NCI-H1092 treated with DMSO at 0.1 percent for 48 hours (cell line): ENCODE measurements at regions not wholly inside any gene's neighbourhood (a gene's known extent, or its start where the extent isn't known, plus 50 kb on each side); places are given as distances from the start of the nearest gene placed in this dataset.

ENCODE experiments used
- DNase-seq: peaks from one replicate; lab custom pipeline; 2025; lab: John Stamatoyannopoulos, UW

- no peak for DNase-seq
Observed at GRCh38 chr18:11316546-11316945, 167.2 kb upstream of the PIEZO2 start.

- no peak for DNase-seq
Observed at GRCh38 chr18:11310476-11311086, 161.2 kb upstream of the PIEZO2 start.

DNA sequence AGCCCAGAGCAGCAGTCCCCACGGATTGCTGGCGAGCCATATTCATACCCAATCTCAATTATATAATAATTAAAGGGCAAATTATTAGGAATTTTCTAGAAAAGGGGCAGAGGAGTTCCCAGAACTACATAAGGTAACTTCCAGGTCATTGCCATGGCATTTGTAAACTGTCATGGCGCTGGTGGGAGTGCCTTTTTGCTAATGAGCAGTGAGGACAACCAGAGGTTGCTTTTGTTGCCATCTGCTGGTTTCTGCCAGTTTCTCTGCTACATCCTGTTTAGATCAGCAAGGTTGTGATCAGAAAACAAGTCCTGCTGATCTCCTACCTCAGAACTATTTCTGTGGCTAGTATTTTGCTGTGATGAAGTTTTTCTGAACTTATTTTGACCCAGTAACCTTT lies 159.8 kb upstream of the PIEZO2 start:
- no peak for DNase-seq

DNA sequence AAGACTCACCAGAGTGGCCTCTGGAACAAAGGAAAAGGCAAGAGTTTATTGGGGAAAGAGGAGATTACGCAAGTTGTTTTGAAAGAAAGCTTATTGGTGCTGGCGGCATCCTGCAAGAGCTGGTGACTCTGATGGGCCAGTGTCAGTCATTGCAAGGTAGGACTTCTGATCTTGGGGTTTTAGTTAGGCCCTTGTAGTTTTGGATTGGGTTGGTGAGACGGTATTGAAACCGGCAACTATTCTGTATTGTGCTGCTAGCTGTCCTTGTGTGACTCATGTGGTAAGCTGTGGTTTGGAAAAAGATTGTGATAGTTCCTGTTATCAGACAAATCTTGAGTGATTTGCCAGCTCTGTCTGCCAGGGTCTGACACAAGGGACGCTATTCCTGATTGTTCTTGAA lies 159.1 kb upstream of the PIEZO2 start:
- no peak for DNase-seq

DNA sequence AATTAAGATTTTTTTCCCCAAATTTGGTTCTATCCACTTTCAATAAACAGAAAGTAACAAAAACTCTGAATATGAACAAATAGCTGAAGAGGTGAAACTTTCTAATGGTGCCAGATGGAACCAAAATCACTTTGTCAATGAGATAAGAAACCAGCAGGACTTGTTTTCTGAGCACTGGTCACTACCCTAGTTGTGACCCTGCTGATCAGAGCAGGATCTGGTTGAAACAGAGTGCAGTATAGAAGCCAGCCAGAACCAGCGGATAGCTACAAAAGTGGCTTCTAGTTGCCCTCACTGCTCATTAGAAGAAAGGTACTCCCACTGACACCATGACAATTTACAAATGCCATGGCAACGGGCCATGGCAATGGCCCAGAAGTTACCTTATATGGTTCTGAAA lies 158.3 kb upstream of the PIEZO2 start:
- DNase-seq, result no peak

- no peak for DNase-seq
Observed at GRCh38 chr18:11305507-11305906, 156.1 kb upstream of the PIEZO2 start.

DNA sequence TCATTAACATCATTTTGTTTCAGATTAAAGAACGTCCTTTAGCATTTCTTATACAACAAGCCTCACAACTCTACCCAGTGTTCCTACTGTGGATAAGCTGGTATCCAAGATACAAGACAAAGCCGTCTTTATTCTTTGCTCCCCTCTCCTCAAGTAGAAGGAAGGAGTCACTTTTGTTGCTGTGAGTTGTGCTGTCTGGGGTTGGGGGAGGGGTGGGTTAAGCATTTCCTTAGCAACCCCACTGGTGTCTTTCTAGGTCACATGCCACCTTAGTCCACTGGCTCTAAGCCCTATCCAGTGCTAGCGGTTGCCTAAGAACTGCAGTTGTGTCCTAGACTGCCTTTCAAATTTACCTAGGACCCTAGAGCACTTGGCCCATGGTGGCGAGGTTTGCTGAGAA lies 155.6 kb upstream of the PIEZO2 start:
- no peak for DNase-seq

DNA sequence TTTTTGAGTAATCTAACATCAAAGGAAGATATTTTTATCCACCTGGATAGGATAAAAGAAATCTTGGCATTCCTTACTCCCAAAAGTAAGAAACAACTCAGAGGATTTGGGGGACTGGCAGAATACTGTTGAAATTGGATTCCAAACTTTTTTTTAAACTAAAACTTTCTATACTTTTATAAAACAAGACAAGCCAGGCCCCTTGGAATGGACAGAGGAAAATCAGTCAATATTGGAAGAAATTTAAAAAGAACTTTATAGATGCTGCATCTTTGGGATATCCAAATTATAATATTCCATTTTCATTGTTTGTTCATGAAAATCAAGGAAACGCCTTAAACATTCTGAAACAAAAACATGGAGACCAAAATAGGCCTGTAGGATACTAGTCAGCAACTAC lies 147.6 kb upstream of the PIEZO2 start:
- DNase-seq, result no peak

DNA sequence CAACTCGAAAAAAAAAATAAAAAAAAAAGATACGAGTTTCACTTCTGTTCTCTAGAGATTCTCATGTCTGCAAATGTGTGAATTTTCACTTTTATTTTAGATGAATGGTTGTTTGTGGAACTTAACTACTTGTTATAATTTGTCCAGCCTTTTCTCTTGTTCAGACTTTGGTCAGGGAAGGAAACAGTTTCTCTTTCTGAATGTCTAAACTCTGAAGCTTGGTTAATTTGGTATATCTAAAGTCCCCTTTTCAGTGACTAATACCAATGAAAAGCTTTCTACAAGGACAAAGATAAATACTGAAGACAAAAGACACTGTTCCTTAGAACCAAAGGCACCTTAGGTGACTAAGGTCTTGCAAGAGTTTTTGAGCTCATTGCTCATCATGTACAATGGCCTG lies 144.4 kb upstream of the PIEZO2 start:
- no peak for DNase-seq

DNA sequence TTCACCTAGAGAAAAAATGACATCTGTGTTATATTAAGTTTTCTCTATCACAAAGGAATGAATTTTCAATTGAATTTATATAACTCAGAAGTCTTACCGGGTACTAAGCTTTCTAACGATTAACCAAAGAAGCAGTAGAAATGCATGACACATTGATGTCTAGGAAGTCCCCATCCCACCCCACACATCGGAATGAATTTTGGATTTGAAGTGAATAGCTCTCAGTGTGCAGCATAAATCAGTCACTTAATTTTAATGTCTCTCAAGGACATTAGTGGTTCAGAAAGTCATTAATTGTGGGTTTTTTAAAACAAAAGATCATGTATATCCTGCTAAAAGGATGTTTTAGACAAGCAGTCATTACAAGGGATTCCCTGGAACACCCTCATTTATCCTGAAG lies 141.4 kb upstream of the PIEZO2 start:
- no peak for DNase-seq

GRCh38 chr18:11289248-11289647 lies 139.9 kb upstream of the PIEZO2 start:
- no peak for DNase-seq

DNA sequence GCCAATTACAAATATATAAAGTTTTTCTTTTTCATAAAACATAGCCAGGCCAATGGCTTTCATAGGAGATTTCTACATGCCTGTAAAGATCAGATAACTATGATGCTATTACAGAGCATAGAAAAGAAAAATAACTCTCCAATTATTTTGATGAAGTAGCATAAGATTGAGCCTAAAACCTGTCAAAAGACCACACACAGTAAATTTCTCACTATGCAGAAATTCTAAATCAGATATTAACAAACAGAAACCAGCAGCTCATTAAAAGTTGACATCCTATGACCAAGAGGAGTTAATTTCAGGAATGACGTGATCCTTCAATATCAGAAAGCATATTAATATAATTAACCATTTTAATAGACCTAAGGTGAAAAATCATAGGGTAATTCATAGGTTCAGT lies 139.0 kb upstream of the PIEZO2 start:
- DNase-seq, result no peak

- no peak for DNase-seq
Observed at GRCh38 chr18:11286431-11286830, 137.1 kb upstream of the PIEZO2 start.

- DNase-seq, result no peak
Observed at GRCh38 chr18:11284811-11285210, 135.4 kb upstream of the PIEZO2 start.

DNA sequence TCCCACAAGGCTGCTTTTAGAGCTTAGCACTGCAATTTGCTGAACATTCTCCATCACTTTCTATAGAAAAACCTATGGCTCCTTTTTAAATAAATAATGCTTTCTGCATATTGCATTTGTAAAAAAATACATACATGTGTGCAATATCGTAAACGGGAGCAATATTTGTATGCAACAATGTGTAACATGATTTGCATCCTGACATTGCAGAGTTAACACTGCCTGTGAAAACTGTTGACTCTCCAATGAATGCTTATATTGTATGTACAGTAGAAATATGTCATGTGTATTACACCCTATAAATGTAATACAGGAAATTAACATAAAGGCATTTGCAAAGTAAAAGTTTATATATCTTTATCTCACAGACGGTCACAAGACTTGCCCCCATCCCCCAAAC lies 135.0 kb upstream of the PIEZO2 start:
- no peak for DNase-seq

DNA sequence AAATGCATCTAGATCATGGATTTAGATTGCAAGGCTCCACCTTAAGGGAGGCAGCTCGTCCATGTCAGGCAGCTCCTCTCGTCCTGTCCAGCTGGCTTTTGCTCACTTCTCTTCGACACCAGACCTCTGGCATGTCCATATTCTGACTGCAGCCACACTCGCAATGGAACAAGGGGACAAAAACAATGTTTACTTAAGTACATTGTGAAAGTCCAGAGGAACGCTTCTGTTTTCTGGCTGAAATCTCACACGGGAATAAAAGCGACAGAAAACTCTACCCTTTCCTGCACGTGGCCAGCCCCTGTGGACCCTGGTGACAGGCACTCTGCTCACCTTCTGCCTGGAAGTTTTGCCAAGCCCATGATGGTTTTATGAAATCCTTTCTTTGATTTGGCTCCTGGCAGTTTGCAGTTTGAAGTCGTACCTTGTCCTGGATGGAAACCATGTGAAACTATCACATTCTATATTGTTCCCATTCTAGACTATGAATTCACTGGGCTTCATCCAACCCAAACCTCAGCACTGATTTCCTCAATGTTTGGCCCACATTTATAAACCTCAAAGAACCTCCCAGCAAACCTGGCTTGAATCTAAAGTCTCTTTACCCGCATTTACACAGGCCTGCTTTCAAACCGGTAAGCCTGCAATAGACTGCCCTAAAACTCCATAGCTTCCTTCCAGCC lies 134.3 kb upstream of the PIEZO2 start:
- no peak for DNase-seq

DNA sequence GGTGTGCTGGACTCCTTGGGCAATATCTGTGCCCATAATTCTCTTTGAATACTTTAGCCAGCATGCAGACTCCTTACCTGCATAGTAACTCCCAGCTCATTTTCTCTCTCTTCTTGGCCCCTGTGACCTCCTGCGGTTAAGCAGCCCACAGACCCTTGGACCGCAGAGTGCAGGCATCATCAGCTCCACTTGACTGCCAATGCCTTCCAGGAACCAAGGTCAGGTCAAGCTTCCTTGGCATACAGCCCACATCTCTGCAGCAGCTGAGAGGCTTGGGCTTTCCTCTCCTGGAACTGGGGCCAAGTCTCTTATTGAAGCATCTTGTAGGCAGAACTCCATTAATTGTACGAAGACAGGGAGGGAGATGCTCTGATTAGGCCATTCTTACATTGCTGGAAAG lies 130.1 kb upstream of the PIEZO2 start:
- DNase-seq, result no peak

DNA sequence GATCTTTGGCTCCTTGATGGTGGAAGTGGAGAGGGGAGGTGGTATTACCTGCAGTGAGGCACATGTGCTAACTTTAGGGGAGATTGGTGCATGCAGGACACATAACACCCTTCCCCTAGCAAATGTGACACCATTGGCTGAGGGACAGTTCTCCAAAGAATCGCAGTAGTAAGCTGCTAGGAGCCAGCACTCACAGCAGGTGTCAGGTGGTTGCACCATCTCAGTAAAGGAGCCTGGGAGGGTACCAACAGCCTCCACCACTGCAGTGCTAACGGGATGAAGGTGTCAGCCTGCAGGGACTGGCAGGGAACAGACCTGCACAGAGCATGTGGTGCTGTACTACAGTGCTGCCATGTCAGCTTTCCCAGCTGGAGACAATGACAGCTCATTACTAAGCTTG lies 127.3 kb upstream of the PIEZO2 start:
- no peak for DNase-seq

- DNase-seq, result no peak
Observed at GRCh38 chr18:11274144-11274794, 124.9 kb upstream of the PIEZO2 start.

GRCh38 chr18:11272516-11272915 lies 123.1 kb upstream of the PIEZO2 start:
- no peak for DNase-seq

DNA sequence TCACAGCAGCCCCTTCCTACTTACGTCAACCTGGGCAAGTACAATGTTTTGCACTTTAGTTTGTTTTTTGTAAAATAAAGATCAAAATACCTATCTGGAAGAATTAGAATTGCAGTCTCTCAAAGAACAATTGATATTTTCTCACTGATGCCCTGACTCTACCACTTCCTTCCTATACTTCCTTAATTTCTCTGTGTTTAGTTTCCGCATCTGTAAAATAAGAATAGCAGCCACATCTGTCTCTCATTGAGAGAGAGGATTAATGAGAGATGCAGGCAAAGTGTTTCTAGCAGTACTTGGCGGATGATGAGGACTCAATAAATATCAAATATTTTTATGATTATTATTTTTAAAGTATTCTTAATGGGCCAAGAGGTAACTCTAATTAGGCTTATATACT lies 122.6 kb upstream of the PIEZO2 start:
- DNase-seq, result no peak

GRCh38 chr18:11269257-11269656 lies 119.9 kb upstream of the PIEZO2 start:
- DNase-seq, result no peak

GRCh38 chr18:11268741-11269233 lies 119.4 kb upstream of the PIEZO2 start:
- DNase-seq, result no peak

DNA sequence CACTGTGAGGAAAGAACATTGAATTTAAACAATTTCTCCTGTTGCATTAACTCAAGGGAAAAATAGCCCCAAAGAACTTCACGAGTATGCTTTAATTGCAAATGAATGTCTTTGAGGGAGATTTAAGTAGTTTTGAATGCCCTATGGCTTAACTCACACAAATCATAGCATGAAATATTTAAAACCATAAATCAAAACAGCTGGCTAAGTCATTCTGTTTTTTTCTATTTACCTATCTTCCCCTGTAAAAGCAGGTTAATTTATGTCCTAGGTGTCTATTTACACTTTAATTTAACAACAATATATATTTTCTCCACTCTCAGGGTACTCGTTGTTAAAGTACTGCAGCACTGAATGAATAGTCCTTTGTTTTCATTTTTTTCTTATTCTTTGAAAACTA lies 118.8 kb upstream of the PIEZO2 start:
- no peak for DNase-seq
